OCI-LY7 (cell line): ENCODE measurements at regions not wholly inside any gene's neighbourhood (a gene's known extent, or its start where the extent isn't known, plus 50 kb on each side); places are given as distances from the start of the nearest gene placed in this dataset.

ENCODE experiments used
- BruUV-seq: library from RNA; stranded (reverse); fragments of 400-500 nt; replicated peaks from 2 replicates; lab custom pipeline; 2021; lab: Mats Ljungman, UMichigan
- CTCF ChIA-PET: fragments of 300-600 bp; sonication (Branson Sonifier 250); formaldehyde crosslinking; loops from one replicate; lab custom pipeline; 2022; ENCODE audit warnings: antibody characterized with exemption; ENCODE audit not compliant: unreplicated experiment; lab: Charles Lee
- POLR2A ChIA-PET: fragments of 300-600 bp; sonication (Branson Sonifier 250); formaldehyde crosslinking; loops from one replicate; lab custom pipeline; 2022; ENCODE audit warnings: antibody characterized with exemption; lab: Charles Lee
- DNase-seq: peaks from one replicate; pipeline ENCODE4 v3.0.0-alpha.2; 2015; ENCODE audit warnings: low spot score
- H2AFZ ChIP-seq: fragments of 200-600 bp; sonication (generic), shearing (Covaris generic); 2 replicates; pipeline ENCODE4 v1.6.1; 2014; ENCODE audit warnings: mild to moderate bottlenecking, antibody characterized with exemption, low read length, moderate library complexity
- H3K27ac ChIP-seq: fragments of 200-600 bp; sonication (generic); 2 replicates; pipeline ENCODE4 v1.5.1; 2014; ENCODE audit warnings: mixed run types, low read depth, mild to moderate bottlenecking, moderate library complexity, low read length, inconsistent platforms; ENCODE audit not compliant: poor library complexity, severe bottlenecking
- H3K36me3 ChIP-seq: fragments of 200-600 bp; sonication (generic); 2 replicates; pipeline ENCODE4 v1.6.1; 2014; ENCODE audit warnings: mild to moderate bottlenecking, antibody characterized with exemption, low read length, moderate library complexity, mixed read lengths; ENCODE audit not compliant: insufficient read depth
- H3K4me1 ChIP-seq: fragments of 200-600 bp; sonication (generic); 2 replicates; pipeline ENCODE4 v1.5.1; 2014; ENCODE audit warnings: mild to moderate bottlenecking, low read length; ENCODE audit not compliant: insufficient read depth, poor library complexity, severe bottlenecking
- H3K4me2 ChIP-seq: fragments of 200-600 bp; sonication (generic); 2 replicates; pipeline ENCODE4 v1.6.1; 2014; ENCODE audit warnings: mild to moderate bottlenecking, low read length
- H3K4me3 ChIP-seq: fragments of 200-600 bp; sonication (generic); 2 replicates; pipeline ENCODE4 v1.5.1; 2014; ENCODE audit warnings: mild to moderate bottlenecking, low read depth, low read length; ENCODE audit not compliant: poor library complexity, severe bottlenecking
- H3K79me2 ChIP-seq: fragments of 200-600 bp; sonication (generic); 2 replicates; pipeline ENCODE4 v1.6.1; 2016; ENCODE audit warnings: low read depth, mild to moderate bottlenecking, low read length, moderate library complexity, mixed read lengths; ENCODE audit not compliant: insufficient read depth
- H3K9me2 ChIP-seq: fragments of 200-600 bp; sonication (generic); 2 replicates; pipeline ENCODE4 v1.6.1; 2016; ENCODE audit warnings: mild to moderate bottlenecking, low read length, mixed read lengths; ENCODE audit not compliant: insufficient read depth
- H3K9me3 ChIP-seq: fragments of 200-600 bp; sonication (generic); 2 replicates; pipeline ENCODE4 v1.6.1; 2014; ENCODE audit warnings: mild to moderate bottlenecking, mixed run types, low read length, mixed read lengths
- H4K20me1 ChIP-seq: fragments of 200-600 bp; sonication (generic); 2 replicates; pipeline ENCODE4 v1.6.1; 2014; ENCODE audit warnings: mild to moderate bottlenecking, antibody characterized with exemption, low read length, moderate library complexity, mixed read lengths; ENCODE audit not compliant: insufficient read depth
- EZH2phosphoT487 ChIP-seq: fragments of 200-600 bp; sonication (generic); IDR thresholded peaks from 2 replicates; pipeline ENCODE4 v1.6.1; 2018; ENCODE audit warnings: low read depth, borderline replicate concordance, mild to moderate bottlenecking, mixed run types, antibody characterized with exemption, low read length, moderate library complexity, mixed read lengths
- intact Hi-C: fragments of 100-400 bp; cut with micrococcal nuclease; formaldehyde crosslinking; loops from one replicate; pipeline ENCODE4 v1.10.0; 2022; ENCODE audit not compliant: unreplicated experiment
- TF ChIP-seq, protein P1 (sequence below): fragments of 200-600 bp; sonication (generic); conservative IDR thresholded peaks from 2 replicates; pipeline ENCODE4 v1.5.1; 2014; ENCODE audit warnings: mild to moderate bottlenecking, antibody characterized with exemption, low read length, moderate library complexity, mixed read lengths

- Histone ChIP-seq H3K79me2 (no peaks in the 10 kb centered on the region), H3K9me3 (no peaks in the 10 kb centered on the region), H4K20me1 (no peaks in the 10 kb centered on the region), H3K27ac (no peak overlapping the region), H3K4me3 (no peak overlapping the region), H3K4me1 (no peaks in the 10 kb centered on the region), H3K9me2 (no peaks in the 10 kb centered on the region), H3K36me3 (no peaks in the 10 kb centered on the region), H3K4me2 (no peak overlapping the region), H2AFZ (no peak overlapping the region)
- CTCF ChIA-PET = no interaction called here
- DNase-seq = no peak
- POLR2A ChIA-PET = interaction anchor here (0.6 kb wide), 1 partner anchor 19 kb away, joined by 3 read pairs; no protein-coding TSS in a partner anchor
- BruUV-seq = no TSS peak
- TF ChIP-seq, protein P1, sequence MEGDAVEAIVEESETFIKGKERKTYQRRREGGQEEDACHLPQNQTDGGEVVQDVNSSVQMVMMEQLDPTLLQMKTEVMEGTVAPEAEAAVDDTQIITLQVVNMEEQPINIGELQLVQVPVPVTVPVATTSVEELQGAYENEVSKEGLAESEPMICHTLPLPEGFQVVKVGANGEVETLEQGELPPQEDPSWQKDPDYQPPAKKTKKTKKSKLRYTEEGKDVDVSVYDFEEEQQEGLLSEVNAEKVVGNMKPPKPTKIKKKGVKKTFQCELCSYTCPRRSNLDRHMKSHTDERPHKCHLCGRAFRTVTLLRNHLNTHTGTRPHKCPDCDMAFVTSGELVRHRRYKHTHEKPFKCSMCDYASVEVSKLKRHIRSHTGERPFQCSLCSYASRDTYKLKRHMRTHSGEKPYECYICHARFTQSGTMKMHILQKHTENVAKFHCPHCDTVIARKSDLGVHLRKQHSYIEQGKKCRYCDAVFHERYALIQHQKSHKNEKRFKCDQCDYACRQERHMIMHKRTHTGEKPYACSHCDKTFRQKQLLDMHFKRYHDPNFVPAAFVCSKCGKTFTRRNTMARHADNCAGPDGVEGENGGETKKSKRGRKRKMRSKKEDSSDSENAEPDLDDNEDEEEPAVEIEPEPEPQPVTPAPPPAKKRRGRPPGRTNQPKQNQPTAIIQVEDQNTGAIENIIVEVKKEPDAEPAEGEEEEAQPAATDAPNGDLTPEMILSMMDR = no peak
- TF ChIP-seq EZH2phosphoT487 = no peak
- intact Hi-C loops = no loop called here
These were observed 497.2 kb downstream of the FLRT2 start for GRCh38 chr14:86027144-86027543.

DNA sequence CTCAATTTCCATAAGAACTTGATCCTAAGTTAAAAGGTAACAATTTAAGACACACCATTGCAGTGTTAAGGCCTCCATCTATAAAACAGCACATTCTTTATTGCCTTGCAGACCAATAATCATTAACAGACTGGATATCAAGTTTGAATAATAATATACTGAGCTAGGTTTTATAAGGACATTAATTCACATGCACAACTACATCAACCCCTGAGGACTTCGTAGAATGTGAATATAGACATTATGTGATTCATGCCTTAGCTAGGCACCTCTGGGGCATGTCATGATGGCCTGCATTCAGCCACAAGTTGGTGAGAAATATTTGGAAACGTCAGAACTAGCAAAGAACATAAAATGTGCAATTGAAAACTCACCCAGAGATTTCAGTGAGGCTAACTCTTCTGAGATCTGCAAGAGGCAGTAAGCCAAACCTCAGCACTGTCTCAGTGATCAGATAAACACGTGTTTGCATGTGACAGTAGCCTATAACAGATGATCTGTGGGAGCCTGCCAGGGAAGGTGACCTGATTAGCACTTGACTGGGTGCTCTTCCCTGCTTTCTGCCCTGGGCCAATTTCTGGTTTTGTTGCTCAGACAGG is 492.2 kb downstream of the FLRT2 start:
- Histone ChIP-seq H3K79me2 (no peaks in the 10 kb centered on the region), H3K9me2 (no peaks in the 10 kb centered on the region), H3K27ac (no peak overlapping the region), H3K36me3 (no peaks in the 10 kb centered on the region), H4K20me1 (no peaks in the 10 kb centered on the region), H2AFZ (no peak overlapping the region), H3K9me3 (no peaks in the 10 kb centered on the region), H3K4me2 (no peak overlapping the region), H3K4me3 (no peak overlapping the region), H3K4me1 (no peaks in the 10 kb centered on the region)
- intact Hi-C loops = no loop called here
- TF ChIP-seq, protein P1 = no peak
- TF ChIP-seq EZH2phosphoT487 = no peak
- CTCF ChIA-PET = no interaction called here
- no TSS peak for BruUV-seq
- no peak for DNase-seq
- POLR2A ChIA-PET = interaction anchor here (0.6 kb wide), 1 partner anchor 22 kb away, joined by 4 read pairs; no protein-coding TSS in a partner anchor

- no peaks in the 10 kb centered on the region for H3K9me2 ChIP-seq
- no peaks in the 10 kb centered on the region for H3K36me3 ChIP-seq
- no peaks in the 10 kb centered on the region for H3K4me1 ChIP-seq
- H3K9me3 ChIP-seq = no peaks in the 10 kb centered on the region
- intact Hi-C loops = no loop called here
- no peak overlapping the region for H3K27ac ChIP-seq
- H4K20me1 ChIP-seq = no peaks in the 10 kb centered on the region
- TF ChIP-seq, protein P1 = no peak
- no peak overlapping the region for H3K4me2 ChIP-seq
- H2AFZ ChIP-seq = no peak overlapping the region
- no TSS peak for BruUV-seq
- no peaks in the 10 kb centered on the region for H3K79me2 ChIP-seq
- ChIA-PET POLR2A (no interaction called here), CTCF (no interaction called here)
- no peak for DNase-seq
- H3K4me3 ChIP-seq = no peak overlapping the region
These were observed 490.9 kb downstream of the FLRT2 start for GRCh38 chr14:86020841-86021240.
